Muscle of back (tissue), 3 donors: ENCODE measurements at regions not wholly inside any gene's neighbourhood (a gene's known extent, or its start where the extent isn't known, plus 50 kb on each side); places are given as distances from the start of the nearest gene placed in this dataset.

Experiments used
- DNase-seq, 3 donors: peaks; one replicate each; pipeline versions ENCODE4 v3.0.0 to v3.0.0-alpha.2; 2013

DNA sequence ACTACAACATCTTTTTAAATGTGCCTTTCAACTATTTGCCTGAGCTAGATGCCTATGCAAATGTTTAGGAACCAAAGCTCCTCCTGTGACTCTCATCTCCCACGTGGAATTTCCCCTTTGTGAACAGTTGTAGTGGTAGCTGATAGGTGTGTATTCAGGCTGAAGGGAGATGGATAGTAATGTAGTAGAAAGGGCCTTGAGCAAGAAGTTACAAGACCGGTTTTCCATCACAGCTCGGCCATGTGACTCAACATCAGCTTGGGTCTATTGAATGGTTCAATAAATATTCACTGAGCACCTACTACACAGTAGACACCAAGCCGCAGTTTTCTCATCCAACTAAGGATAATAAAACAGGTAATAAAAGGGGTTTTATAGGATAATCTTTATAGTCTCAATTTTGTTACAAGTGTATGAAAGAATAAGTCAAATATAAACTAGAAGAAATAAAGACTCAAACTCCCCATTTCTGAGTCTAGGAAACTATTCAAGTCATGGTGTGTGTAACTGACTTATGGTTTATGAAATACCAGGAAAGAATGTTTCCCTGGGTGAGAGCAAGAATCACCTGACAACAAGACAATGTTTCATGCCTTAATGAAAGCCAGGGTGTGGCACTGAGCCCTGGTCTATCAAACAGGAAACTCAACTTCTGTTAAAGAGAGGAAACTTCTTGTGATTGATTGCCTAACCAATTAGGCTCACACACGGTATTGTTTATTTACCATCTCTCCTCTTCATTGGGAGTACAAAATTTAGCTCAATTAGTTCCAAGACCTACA, 187.1 kb upstream of the SPEF2 start:
- no peak for DNase-seq

DNA sequence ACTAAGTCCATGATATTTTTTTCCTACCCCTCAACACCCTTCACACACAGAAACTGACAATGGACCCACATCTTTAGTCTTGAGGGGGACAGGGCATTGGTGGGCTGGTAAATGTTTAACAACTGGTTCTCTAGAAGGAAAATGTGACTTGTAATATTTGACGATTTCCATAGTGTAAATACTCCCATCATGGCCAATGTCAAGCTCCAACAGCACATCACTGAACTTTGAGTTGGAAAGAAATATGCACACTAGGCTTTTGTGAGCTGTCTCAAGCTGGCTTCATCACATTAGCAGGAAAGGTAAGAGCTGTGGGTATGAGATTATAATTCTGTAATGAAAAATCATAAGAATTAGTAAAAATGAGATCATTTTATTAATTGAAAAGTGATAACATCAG, 189.9 kb upstream of the PRLR start:
- no peak for DNase-seq

DNA sequence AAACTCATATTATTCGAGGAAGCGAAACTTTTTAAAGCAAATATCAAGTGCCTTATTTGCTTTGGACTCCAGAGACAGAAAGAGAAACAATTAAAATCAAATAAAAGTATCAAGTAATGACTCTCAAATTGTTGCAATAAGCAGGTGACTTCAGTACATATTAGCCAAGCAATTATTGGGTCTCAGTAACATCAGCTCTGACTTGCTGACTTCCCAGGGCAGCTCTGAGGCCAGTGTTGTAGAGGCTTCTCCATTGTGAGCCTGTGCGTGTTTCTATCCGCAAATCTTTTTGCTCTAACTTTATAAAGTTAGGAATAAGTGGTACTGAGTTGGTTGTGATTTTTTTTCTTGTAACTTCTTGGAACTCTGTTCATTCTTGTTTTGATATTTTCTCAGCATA, 186.8 kb upstream of the PRLR start:
- DNase-seq, result no peak

DNA sequence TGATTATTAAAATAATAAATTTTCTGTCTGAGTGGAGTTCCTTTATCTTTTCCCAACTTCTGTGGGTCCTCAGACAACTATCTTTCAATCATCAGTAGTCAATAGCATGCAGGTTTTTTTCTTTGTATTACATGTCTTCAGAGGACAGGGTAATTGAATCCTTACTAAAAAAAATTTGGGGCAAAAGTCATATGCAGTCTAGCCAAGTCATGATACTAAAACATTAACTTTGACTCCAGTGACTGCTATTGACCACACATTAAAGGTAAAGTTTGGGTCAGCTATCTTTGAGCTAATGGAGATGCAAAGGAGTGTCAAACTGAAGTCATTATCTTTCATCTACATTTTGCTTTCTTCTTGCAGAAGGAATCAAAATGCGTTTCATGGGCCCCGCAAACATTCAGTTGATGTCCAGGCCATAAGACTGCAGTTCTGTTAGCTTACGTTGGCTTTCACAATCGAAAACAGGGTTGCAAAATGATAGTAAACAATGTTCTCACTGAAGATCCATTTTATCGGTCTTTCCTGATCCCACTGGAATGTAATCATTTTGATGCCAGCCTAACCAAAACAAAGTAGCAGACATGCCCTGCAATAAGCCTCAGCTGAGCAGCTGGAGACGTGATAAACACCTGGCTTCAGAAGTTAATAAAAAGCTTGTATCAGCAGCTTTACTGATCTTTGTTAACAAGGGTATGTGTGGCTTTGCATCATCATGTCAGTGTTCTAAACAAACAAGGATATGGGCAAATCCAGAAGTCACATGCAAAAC, 186.1 kb upstream of the PRLR start:
- no peak for DNase-seq

DNA sequence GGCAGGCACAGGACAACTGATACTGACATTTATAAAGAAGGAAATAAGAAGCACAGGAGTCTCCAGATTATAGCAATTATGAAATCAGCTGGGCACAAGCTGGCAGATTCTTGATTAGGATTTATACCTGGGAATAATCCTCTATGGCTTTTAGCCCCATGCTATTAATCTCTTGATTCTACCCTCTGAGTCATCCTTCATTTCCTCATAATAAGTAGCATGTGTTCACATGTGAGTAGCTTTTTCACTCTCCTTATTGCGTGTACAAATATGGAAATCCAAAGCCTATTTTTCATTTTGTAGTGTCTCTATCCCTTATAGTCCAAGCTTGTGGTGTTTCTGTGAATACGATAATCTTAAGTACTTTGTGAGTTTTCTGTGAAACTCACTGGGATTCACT, 185.0 kb upstream of the PRLR start:
- no peak for DNase-seq

DNA sequence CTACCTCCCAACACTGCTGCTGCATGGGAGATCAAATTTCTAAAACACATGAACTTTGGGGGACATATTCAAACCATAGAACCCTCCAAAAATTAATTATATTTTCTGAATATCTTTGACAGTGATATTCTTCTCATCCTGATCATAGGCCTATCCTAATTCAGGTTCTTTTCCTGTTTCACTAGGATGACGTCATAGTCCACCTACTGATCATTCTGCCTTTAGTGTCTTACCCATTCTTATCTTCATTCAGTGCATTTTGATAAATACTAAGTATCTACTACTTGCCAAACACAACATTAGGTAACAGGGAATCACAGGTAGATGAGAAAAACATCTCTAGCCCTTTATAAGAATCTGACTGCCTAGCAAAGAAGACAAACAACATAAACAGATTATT, 179.1 kb upstream of the PRLR start:
- DNase-seq, result no peak

DNA sequence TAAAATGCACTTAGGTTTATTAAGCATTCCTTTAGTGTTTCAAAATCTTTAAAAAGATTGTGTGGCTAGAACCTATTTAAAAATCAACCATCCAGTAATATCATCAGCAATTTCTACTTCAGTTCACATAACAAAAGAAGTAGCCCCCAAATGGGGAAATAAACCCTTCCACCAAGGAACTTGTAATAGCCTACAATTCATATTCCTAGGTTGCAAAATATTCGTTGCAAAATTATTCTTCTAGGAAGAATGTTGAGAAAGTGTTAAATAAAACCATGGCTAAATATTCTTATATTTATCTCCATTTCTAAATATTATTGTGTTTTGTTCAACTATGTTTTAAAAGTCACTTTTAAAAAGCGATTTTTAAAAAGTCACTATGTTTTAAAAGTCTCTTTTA, 177.9 kb upstream of the PRLR start:
- no peak for DNase-seq

DNA sequence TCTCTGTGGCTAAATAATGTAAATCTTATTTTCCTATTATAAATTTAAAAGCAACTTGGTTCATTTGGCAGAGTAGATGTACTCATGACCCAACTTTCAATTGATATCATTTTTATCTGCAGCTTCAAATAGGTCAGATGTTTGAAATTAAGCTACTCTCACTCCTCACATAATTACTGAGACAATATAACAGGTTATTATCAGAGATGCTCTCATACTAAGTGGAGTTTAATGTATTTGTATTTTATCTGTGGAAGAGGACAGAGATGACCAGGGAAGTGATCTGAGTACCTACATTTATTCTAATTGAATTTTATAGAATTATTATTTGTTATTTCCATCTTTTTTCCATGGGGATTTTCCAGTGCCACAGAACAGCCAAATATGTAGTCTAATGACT, 177.4 kb upstream of the PRLR start:
- no peak for DNase-seq

DNA sequence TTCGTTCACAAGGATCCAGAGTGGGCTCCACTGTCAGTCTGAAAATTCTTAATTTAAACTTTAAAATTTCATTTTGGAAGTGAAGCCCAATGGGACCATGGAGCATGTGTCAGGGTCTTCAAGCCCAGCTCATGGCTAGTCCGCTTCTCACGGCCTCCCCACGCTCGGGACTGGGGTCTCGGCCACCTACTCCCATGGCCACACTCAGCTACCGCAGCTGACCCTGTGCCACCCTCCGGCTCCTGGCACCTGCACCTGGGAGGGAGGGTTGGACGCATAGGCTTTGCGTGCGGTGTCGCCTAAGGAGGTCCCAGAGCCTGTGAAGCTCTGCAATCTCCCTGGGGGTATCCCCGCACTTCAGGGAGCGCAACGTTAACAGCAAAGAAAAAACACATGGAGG, 175.7 kb upstream of the PRLR start:
- no peak for DNase-seq

DNA sequence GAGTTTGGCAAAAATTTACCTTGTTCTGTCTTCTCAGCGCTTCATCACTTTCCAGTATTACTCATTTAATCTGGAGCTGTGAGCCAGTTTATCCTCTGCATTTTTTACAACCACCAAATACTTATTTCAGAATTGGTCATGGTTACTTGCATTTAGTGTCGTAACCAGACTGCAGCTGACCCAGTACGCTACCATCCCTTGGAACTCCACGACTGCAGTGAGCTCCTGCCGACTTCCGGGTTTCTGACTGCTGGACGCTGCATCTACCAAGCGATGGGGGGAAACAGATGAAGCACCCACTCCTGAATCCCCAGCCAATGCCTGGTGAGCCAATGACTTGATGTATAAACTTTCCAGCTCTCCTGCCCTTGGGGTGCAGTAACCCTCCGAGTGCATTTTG, 174.4 kb upstream of the PRLR start:
- DNase-seq, result no peak

DNA sequence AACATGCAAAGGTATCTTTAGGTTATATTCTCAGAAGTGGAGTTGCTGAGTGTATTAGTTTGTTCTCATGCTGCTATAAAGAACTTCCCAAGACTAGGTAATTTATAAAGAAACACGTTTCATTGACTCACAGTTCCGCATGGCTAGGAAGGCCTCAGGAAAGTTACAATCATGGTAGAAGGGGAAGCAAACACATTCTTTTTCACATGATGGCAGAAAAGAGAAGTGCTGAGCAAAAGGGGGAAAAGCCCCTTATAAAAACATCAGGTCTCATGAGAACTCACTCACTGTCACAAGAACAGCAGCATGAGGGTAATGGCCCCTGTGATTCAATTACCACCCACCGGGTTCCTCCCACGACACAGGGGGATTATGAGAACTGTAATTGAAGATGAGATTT, 163.6 kb upstream of the PRLR start:
- no peak for DNase-seq

DNA sequence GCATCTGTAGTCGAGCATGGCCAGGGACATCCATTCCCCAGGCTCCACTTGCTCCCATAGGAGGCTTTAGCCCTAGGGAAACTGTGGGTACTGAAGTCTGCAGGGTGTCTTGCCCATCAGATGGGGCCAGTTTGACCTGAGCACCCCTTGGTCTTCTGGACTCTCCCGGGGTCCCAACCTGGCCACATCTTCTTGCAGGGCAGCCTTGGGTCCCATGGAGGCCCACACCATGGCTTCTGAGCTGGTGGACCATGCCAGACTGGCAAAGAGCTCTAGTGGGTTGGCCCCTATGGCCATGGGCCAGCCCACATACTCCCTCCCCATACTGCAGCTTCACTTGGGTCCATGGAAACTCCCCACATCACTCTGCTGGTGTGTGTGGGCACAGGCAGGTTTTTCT, 154.4 kb upstream of the PRLR start:
- DNase-seq, result no peak

DNA sequence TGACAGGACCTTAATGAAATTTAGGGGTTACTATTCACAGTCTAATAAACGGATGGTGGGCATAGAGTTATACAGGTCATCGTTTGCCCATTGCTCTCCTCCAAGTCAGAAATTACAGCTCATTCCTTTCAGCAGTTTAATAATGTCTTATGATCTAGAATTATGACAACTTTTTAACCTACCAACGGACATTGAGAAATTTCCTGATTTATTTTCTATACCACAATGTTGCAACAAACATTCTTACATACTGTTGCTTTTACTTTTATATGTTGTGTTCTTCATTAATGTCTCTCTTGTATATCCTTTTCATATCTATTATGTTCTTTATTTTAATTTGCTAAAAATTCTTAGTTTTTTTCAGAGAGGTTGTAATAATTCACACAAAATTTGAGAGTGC, 152.8 kb upstream of the PRLR start:
- no peak for DNase-seq

DNA sequence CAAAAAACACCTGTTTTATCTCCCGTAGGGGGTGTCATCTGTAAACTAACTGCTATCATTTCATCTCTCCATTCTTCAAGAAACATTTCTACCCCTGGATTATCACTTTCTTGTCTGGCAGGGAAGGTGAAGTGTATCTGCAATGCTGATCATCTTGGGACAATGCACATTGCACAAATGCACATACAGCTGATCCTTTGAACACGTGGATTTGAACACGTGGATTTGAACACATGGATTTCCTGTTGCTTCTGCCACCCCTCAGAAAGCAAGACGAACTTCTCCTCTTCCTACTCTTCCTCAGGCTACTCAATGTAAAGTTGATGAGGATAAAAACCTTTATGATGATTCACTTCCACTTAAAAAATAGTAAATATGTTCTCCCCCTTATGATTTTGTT, 147.4 kb upstream of the PRLR start:
- DNase-seq, result no peak

DNA sequence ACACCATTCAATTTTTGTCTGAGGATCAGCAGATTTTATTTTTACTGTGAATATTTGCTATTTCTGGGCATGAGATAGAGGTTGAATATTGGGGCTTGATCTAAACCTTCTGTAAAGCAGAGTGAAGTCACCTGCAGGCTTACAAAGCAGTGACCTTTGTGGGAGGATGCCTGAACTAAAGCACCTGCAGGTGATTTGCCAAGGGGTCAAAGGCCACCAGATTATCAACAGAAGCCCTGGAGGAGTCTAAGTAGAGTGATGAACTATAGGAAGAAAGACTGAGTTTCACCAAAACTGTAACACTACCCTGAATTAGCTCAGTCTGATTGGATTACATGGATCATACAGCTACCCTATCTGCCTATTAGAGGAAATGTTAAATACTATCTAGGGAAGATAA, 144.3 kb upstream of the PRLR start:
- no peak for DNase-seq

DNA sequence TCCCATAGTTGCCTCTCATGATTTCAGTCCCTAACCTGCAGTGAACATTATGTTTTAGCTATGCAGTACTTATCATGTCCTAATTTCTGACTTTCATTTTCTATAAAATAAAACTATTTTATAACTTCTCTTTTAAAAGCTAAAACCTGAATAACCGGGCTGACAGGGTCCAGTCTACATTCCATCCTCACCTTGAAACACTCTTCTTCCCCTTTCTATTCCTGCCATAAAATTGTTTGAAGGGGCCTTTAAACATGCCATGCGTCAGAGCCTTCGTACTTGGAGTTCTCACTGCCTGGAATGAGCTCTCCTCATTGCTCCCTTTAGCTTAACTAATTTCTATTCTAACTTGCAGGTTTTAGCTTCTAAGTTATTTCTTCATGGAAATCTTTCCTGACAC, 143.0 kb upstream of the PRLR start:
- no peak for DNase-seq

DNA sequence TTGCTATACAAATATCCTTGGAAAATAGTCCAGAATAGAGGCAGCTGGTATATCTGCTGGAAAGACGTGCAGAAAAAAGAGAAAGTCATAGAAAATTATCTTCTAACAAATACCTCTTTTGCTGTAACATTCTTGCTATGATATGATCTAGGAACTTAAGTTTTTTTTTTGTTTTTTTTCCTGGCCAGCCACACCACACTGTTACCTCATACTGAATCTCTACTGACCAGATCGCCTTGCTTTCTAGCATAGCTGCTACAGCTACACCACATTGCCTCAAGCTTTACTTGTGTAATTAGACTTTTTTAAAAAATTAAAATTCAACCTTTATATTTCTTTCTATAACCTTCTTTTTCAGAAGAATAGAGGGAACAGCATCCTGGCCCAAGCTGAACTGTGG, 142.2 kb upstream of the PRLR start:
- DNase-seq, result no peak

DNA sequence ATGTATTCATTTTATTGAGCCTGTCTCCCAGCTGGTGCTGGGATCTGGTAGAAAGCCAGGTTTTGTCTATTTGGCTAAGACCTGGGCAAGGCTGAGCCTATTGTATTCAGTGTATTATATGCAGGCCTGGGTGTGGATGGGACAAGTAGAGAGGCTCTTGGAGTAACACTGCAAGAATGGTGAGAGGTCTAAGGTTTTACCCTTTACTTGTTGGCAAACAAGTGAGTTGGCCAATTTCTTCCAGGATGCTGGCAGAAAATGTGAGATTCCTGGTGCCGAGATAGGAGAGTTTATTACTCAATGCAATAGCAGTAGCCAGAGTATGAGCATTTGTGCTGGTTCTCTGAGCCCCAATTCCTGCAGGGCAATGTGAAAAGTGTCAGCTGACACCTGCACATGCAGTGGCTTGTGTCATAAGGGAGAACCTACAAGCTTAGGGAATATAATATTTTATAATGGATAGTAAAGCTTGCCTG, 141.7 kb upstream of the PRLR start:
- peak in 1 of 3 donors; percentile 11 for DNase-seq

DNA sequence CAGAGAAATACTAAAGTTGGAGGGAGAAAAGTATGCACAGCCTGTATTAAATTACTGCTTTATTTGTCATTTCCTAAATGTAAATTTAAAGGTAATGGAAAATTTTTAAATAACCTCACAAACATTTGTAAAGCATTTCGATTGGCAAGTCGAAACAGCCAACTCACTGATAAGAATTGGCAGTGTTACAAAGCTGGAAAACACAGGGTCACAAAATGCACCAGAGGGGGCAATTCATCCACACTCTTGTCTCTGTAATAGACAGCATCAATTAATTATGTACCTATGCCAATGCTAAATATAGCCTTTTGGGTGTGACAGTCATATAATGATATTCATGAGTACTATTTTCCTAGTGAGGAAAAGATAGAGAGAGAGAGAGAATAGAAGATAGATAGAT, 140.6 kb upstream of the PRLR start:
- no peak for DNase-seq

DNA sequence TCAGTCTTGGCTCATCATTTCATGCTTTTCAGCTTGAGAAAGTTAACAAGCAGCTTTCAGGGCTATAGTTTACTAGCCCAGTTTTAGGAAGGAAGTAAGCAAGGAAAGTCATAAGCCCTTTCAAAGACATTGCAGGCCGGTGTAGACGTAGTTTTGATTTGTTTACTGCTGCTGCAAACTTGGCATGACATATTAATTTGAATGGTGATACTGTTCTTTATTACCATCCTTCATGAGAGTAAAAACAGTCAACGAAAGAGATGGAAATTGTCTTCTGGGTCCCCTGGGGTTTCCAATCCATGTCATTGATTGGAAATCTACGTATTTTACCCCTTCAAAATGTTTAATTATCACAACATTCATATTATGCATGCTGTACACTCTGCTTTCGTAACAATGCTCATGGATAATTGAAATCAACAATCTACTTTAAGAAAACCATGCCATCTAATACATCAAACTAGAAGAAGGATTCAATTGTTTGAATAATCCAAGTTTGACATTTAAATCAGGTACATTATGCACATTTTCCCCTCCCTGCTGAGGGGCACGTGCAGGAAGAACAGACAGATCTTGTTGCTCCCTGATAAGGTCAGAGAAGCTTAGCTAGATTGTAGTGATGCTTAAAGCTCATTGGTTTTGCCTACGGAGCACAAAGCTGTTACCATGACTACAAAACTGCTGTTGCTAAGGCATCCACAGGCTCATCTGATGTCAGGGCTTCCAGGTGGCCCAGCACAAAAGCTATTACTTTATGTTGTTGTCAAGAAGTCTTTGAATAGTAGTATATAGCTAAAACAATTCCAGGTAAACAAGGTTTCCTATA, 139.9 kb upstream of the PRLR start:
- peak in 1 of 3 donors; percentile 21 for DNase-seq

DNA sequence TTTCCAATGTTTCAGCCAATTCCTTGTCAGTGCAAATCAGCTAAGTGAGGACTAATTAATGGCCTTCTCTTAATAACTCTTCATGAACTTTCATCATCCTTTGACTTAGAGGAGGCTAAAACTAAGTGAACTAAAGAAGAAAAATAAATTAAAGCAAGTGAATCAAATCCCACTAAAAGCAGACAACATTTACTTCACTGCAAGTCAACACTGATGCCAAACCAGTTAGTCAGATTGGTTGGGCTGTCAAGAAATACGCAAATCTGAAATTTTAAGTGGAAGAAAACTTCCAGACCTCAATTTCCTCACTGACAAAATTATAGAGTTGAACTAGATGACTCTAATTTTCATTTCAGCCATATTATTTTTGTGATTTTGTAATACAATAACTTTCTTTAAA, 137.2 kb upstream of the PRLR start:
- DNase-seq, result no peak

DNA sequence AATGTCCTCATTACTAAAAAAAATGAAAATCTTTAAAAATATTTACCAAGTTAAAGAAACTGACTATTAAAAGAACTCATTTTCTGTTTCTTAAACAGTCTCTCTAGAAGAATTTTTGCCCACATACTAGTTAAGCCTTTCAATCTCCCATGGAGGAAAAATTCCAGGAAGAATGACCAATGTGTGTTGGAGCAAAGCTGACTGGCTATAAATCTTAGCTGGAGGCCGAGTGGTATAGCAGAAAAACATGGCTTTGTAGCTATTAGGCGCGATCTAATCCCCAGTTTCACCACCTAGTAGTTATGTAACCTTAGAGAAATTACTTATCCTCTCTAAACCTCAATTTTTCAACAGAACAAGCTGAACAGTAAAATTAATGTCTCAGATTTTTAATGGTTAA, 135.5 kb upstream of the PRLR start:
- DNase-seq, result no peak

DNA sequence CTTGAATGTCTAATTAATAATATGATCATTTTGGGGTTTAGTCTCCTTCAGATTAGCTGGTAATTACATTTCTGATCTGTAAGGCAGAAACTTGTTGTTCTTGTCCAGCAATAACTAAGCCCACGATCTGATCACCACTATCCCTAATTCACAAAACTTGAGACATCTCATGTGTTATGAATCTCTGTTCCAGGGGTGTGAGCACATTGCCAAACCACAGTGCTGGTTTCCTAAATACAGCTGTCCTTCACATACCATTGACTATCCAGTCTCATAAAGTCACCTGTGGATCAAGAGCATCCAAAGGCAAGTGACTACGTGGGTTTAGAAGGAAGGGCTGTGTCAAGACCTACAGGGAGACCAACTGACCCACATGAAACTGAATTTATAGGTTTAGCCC, 134.1 kb upstream of the PRLR start:
- DNase-seq, result no peak
